ENCODE measurements at regions not wholly inside any gene's neighbourhood (a gene's known extent, or its start where the extent isn't known, plus 50 kb on each side); places are given as distances from the start of the nearest gene placed in this dataset.

GRCh38 chr4:35614120-35614519, 630.2 kb downstream of the ARAP2 start:
- TF ChIP-seq FOXM1 (IDR thresholded peaks at IDR 0.05; ENCODE audit: borderline replicate concordance, low read depth) (no peak), TAF1 (IDR thresholded peaks at IDR 0.05; ENCODE audit: low read depth) (no peak), REST (IDR thresholded peaks at IDR 0.05; ENCODE audit: low read depth) (no peak), MAX (IDR thresholded peaks at IDR 0.05) (no peak), TEAD4 (IDR thresholded peaks at IDR 0.05) (no peak), ZBTB7A (IDR thresholded peaks at IDR 0.05; ENCODE audit: low read depth) (no peak), CREB1 (IDR thresholded peaks at IDR 0.05; ENCODE audit: low read depth) (no peak), EP300 (IDR thresholded peaks at IDR 0.05; ENCODE audit: borderline replicate concordance) (no peak), EGR1 (IDR thresholded peaks at IDR 0.05) (no peak), NFIC (IDR thresholded peaks at IDR 0.05) (no peak), CEBPB (IDR thresholded peaks at IDR 0.05) (no peak), USF1 (IDR thresholded peaks at IDR 0.05) (no peak), RAD21 (IDR thresholded peaks at IDR 0.05; ENCODE audit: low read depth) (no peak), TCF12 (IDR thresholded peaks at IDR 0.05; ENCODE audit: low read depth) (no peak), YY1 (IDR thresholded peaks at IDR 0.05; ENCODE audit: low read depth) (no peak)

GRCh38 chr4:35639929-35640328, 604.4 kb downstream of the ARAP2 start:
- TF ChIP-seq NFIC (IDR thresholded peaks at IDR 0.05) (no peak), ZBTB7A (IDR thresholded peaks at IDR 0.05; ENCODE audit: low read depth) (no peak), MAX (IDR thresholded peaks at IDR 0.05) (no peak), USF1 (IDR thresholded peaks at IDR 0.05) (no peak), RAD21 (IDR thresholded peaks at IDR 0.05; ENCODE audit: low read depth) (no peak), CREB1 (IDR thresholded peaks at IDR 0.05; ENCODE audit: low read depth) (no peak), FOXM1 (IDR thresholded peaks at IDR 0.05; ENCODE audit: borderline replicate concordance, low read depth) (no peak), CEBPB (IDR thresholded peaks at IDR 0.05) (no peak)

GRCh38 chr4:35643661-35644060, 600.7 kb downstream of the ARAP2 start:
- TF ChIP-seq EGR1 (IDR thresholded peaks at IDR 0.05): no peak
- TF ChIP-seq YY1 (IDR thresholded peaks at IDR 0.05; ENCODE audit: low read depth): no peak
- TF ChIP-seq USF1 (IDR thresholded peaks at IDR 0.05): no peak
- no peak for TF ChIP-seq TAF1 (IDR thresholded peaks at IDR 0.05; ENCODE audit: low read depth)
- no peak for TF ChIP-seq TEAD4 (IDR thresholded peaks at IDR 0.05)

GRCh38 chr4:35644591-35644990, 599.7 kb downstream of the ARAP2 start:
- TF ChIP-seq CEBPB (IDR thresholded peaks at IDR 0.05) (no peak), EP300 (IDR thresholded peaks at IDR 0.05; ENCODE audit: borderline replicate concordance) (no peak), ZBTB7A (IDR thresholded peaks at IDR 0.05; ENCODE audit: low read depth) (no peak), REST (IDR thresholded peaks at IDR 0.05; ENCODE audit: low read depth) (no peak), USF1 (IDR thresholded peaks at IDR 0.05) (no peak), CREB1 (IDR thresholded peaks at IDR 0.05; ENCODE audit: low read depth) (no peak), EGR1 (IDR thresholded peaks at IDR 0.05) (no peak), FOXM1 (IDR thresholded peaks at IDR 0.05; ENCODE audit: borderline replicate concordance, low read depth) (no peak), TAF1 (IDR thresholded peaks at IDR 0.05; ENCODE audit: low read depth) (no peak), RAD21 (IDR thresholded peaks at IDR 0.05; ENCODE audit: low read depth) (no peak), YY1 (IDR thresholded peaks at IDR 0.05; ENCODE audit: low read depth) (no peak), TCF12 (IDR thresholded peaks at IDR 0.05; ENCODE audit: low read depth) (no peak), NFIC (IDR thresholded peaks at IDR 0.05) (no peak), MAX (IDR thresholded peaks at IDR 0.05) (no peak), TEAD4 (IDR thresholded peaks at IDR 0.05) (no peak)

- TF ChIP-seq REST (IDR thresholded peaks at IDR 0.05; ENCODE audit: low read depth): no peak
- TF ChIP-seq YY1 (IDR thresholded peaks at IDR 0.05; ENCODE audit: low read depth): no peak
- TF ChIP-seq FOXM1 (IDR thresholded peaks at IDR 0.05; ENCODE audit: borderline replicate concordance, low read depth): no peak
- TF ChIP-seq CEBPB (IDR thresholded peaks at IDR 0.05): no peak
- TF ChIP-seq MAX (IDR thresholded peaks at IDR 0.05): no peak
- TF ChIP-seq ZBTB7A (IDR thresholded peaks at IDR 0.05; ENCODE audit: low read depth): no peak
- no peak for TF ChIP-seq TCF12 (IDR thresholded peaks at IDR 0.05; ENCODE audit: low read depth)
- no peak for TF ChIP-seq USF1 (IDR thresholded peaks at IDR 0.05)
- TF ChIP-seq EGR1 (IDR thresholded peaks at IDR 0.05): no peak
- no peak for TF ChIP-seq NFIC (IDR thresholded peaks at IDR 0.05)
- no peak for TF ChIP-seq TEAD4 (IDR thresholded peaks at IDR 0.05)
- no peak for TF ChIP-seq CREB1 (IDR thresholded peaks at IDR 0.05; ENCODE audit: low read depth)
Measured at GRCh38 chr4:35649011-35649410, 595.3 kb downstream of the ARAP2 start.
